HG02642 (cell line): ENCODE measurements at regions not wholly inside any gene's neighbourhood (a gene's known extent, or its start where the extent isn't known, plus 50 kb on each side); places are given as distances from the start of the nearest gene placed in this dataset.

Source experiments
- ATAC-seq: cut with Tn5 transposase; IDR thresholded peaks from one replicate; pipeline ENCODE4 v1.9.1; 2021; ENCODE audit warnings: mild to moderate bottlenecking; ENCODE audit not compliant: unreplicated experiment, poor library complexity

- ATAC-seq = no peak
Measured at GRCh38 chr3:30156586-30157498, 449.6 kb upstream of the TGFBR2 start.

GRCh38 chr3:30161375-30161774 lies 445.0 kb upstream of the TGFBR2 start:
- no peak for ATAC-seq

- ATAC-seq = no peak
Measured at GRCh38 chr3:30162579-30162978, 443.8 kb upstream of the TGFBR2 start.

GRCh38 chr3:30166535-30166934 lies 439.9 kb upstream of the TGFBR2 start:
- ATAC-seq = no peak

GRCh38 chr3:30167541-30168011 lies 438.8 kb upstream of the TGFBR2 start:
- ATAC-seq = no peak

- no peak for ATAC-seq
Measured at GRCh38 chr3:30169487-30169886, 436.9 kb upstream of the TGFBR2 start.

GRCh38 chr3:30170681-30171438 lies 435.5 kb upstream of the TGFBR2 start:
- ATAC-seq = no peak

- ATAC-seq = no peak
Measured at GRCh38 chr3:30174357-30174756, 432.0 kb upstream of the TGFBR2 start.

- no peak for ATAC-seq
Measured at GRCh38 chr3:30180310-30181177, 425.9 kb upstream of the TGFBR2 start.

GRCh38 chr3:30181178-30181465 lies 425.3 kb upstream of the TGFBR2 start:
- no peak for ATAC-seq

- no peak for ATAC-seq
Measured at GRCh38 chr3:30181581-30181980, 424.8 kb upstream of the TGFBR2 start.

- ATAC-seq = no peak
Measured at GRCh38 chr3:30183421-30183820, 423.0 kb upstream of the TGFBR2 start.

GRCh38 chr3:30184091-30184810 lies 422.1 kb upstream of the TGFBR2 start:
- ATAC-seq = no peak

GRCh38 chr3:30185872-30186271 lies 420.5 kb upstream of the TGFBR2 start:
- ATAC-seq = no peak

- ATAC-seq = no peak
Measured at GRCh38 chr3:30186741-30187219, 419.6 kb upstream of the TGFBR2 start.

GRCh38 chr3:30187366-30187765 lies 419.0 kb upstream of the TGFBR2 start:
- no peak for ATAC-seq

GRCh38 chr3:30188713-30189112 lies 417.7 kb upstream of the TGFBR2 start:
- ATAC-seq = no peak

- ATAC-seq = no peak
Measured at GRCh38 chr3:30189900-30190299, 416.5 kb upstream of the TGFBR2 start.

- no peak for ATAC-seq
Measured at GRCh38 chr3:30193625-30194044, 412.8 kb upstream of the TGFBR2 start.

- ATAC-seq = no peak
Measured at GRCh38 chr3:30195352-30195751, 411.0 kb upstream of the TGFBR2 start.
